Endothelial cell of umbilical vein (primary cell): ENCODE measurements at regions not wholly inside any gene's neighbourhood (a gene's known extent, or its start where the extent isn't known, plus 50 kb on each side); places are given as distances from the start of the nearest gene placed in this dataset.

Experiments
- BruUV-seq: library from RNA; stranded (reverse); fragments of 400-500 nt; replicated peaks from 2 replicates; lab custom pipeline; 2021; lab: Mats Ljungman, UMichigan
- CTCF ChIA-PET: fragments of 300-600, 350-600 bp; sonication (Branson Sonifier 250); formaldehyde crosslinking; loops from one replicate; lab custom pipeline; 2021; ENCODE audit warnings: antibody characterized with exemption, inconsistent platforms; lab: Charles Lee
- POLR2A ChIA-PET: fragments of 300-600, 350-600 bp; sonication (Branson Sonifier 250); formaldehyde crosslinking; loops from one replicate; lab custom pipeline; 2021; ENCODE audit warnings: antibody characterized with exemption, inconsistent platforms; lab: Charles Lee
- DNase-seq: peaks from one replicate; pipeline ENCODE4 v3.0.0-alpha.2; 2011; ENCODE audit warnings: low read depth, low spot score
- FAIRE-seq: peaks from 2 replicates; lab custom pipeline; 2011; peaks lifted over from hg19 to GRCh38; lab: Jason Lieb, UNC
- H2AFZ ChIP-seq: 2 replicates; pipeline ENCODE4 v1.6.0; 2012; ENCODE audit warnings: low read depth, low read length, control low read depth, inconsistent platforms
- H3K27ac ChIP-seq: 2 replicates; pipeline ENCODE4 v1.5.1; 2011; ENCODE audit warnings: low read depth, mild to moderate bottlenecking, control low read depth, low read length, moderate library complexity; ENCODE audit not compliant: insufficient read depth
- H3K27me3 ChIP-seq, 2 experiments: 2 replicates each; pipeline versions ENCODE4 v1.6.0 to v1.6.1; 2011; ENCODE audit warnings: low read length in 2 of 2, mixed read lengths in 1 of 2; ENCODE audit not compliant: control insufficient read depth in 2 of 2, insufficient read depth in 2 of 2
- H3K36me3 ChIP-seq, 2 experiments: 2 replicates in 1 of 2; 3 replicates in 1 of 2; pipeline ENCODE4 v1.5.1; 2011; ENCODE audit warnings: low read length in 2 of 2, mild to moderate bottlenecking in 1 of 2, moderate library complexity in 1 of 2; ENCODE audit not compliant: control insufficient read depth in 2 of 2, insufficient read depth in 2 of 2; ENCODE audit errors: extremely low read depth in 1 of 2
- H3K4me1 ChIP-seq: 3 replicates; pipeline ENCODE4 v1.5.1; 2011; ENCODE audit warnings: mild to moderate bottlenecking, low read length; ENCODE audit not compliant: control insufficient read depth, insufficient read depth; ENCODE audit errors: extremely low read depth
- H3K4me2 ChIP-seq: 2 replicates; pipeline ENCODE4 v1.6.1; 2011; ENCODE audit warnings: low read length, control low read depth, mixed read lengths; ENCODE audit not compliant: insufficient read depth
- H3K4me3 ChIP-seq, 3 experiments: fragments of 200-600 bp in 1 of 3; sonication (generic), shearing (Covaris generic) in 1 of 3; replicated peaks in 1 of 3; 2 replicates each; pipeline ENCODE4 v1.5.1; 2011 to 2016; ENCODE audit warnings: control low read depth in 3 of 3, low read length in 3 of 3, mild to moderate bottlenecking in 2 of 3, inconsistent platforms in 1 of 3, low read depth in 1 of 3, moderate library complexity in 1 of 3; ENCODE audit not compliant: insufficient read depth in 1 of 3
- H3K79me2 ChIP-seq: 2 replicates; pipeline ENCODE4 v1.6.0; 2012; ENCODE audit warnings: low read length, inconsistent platforms; ENCODE audit not compliant: control insufficient read depth, insufficient read depth
- H3K9ac ChIP-seq: replicated peaks from 2 replicates; pipeline ENCODE3; 2011; ENCODE audit warnings: low read length, control low read depth; ENCODE audit not compliant: insufficient read depth; ENCODE audit errors: extremely low read depth
- H3K9me1 ChIP-seq: replicated peaks from 3 replicates; pipeline ENCODE4 v1.6.0; 2011; ENCODE audit warnings: mild to moderate bottlenecking, low read length; ENCODE audit not compliant: control insufficient read depth, insufficient read depth; ENCODE audit errors: extremely low read depth
- H3K9me3 ChIP-seq: replicated peaks from 2 replicates; pipeline ENCODE4 v1.5.1; 2012; ENCODE audit warnings: low read length, inconsistent platforms; ENCODE audit not compliant: control insufficient read depth, insufficient read depth
- H4K20me1 ChIP-seq: replicated peaks from 2 replicates; pipeline ENCODE3; 2011; ENCODE audit warnings: mild to moderate bottlenecking, low read length; ENCODE audit not compliant: control insufficient read depth, insufficient read depth; ENCODE audit errors: extremely low read depth
- EZH2 ChIP-seq: IDR thresholded peaks from 2 replicates; pipeline ENCODE4 v1.6.1; 2012; ENCODE audit warnings: borderline replicate concordance, low read depth, mild to moderate bottlenecking, moderate library complexity, low read length, inconsistent platforms; ENCODE audit not compliant: severe bottlenecking
- FOS ChIP-seq: IDR thresholded peaks from 2 replicates; pipeline ENCODE4 v1.6.1; 2011; ENCODE audit warnings: mild to moderate bottlenecking, low read length, moderate library complexity, borderline replicate concordance; ENCODE audit not compliant: insufficient read depth
- GATA2 ChIP-seq: IDR thresholded peaks from 2 replicates; pipeline ENCODE4 v1.7.0; 2011; ENCODE audit warnings: low read depth, mild to moderate bottlenecking, moderate library complexity, mixed read lengths, low read length; ENCODE audit not compliant: insufficient read length, insufficient read depth
- JUN ChIP-seq: IDR thresholded peaks from 2 replicates; pipeline ENCODE4 v1.6.1; 2011; ENCODE audit warnings: borderline replicate concordance, low read depth; ENCODE audit not compliant: insufficient read length, insufficient read depth
- MYC ChIP-seq: IDR thresholded peaks from one replicate; pipeline ENCODE4 v1.6.1; 2011; ENCODE audit warnings: mild to moderate bottlenecking, low read depth, low read length
- POLR2A ChIP-seq: IDR thresholded peaks from 2 replicates; pipeline ENCODE4 v1.6.1; 2012; ENCODE audit warnings: low read depth, mild to moderate bottlenecking, control low read depth, low read length
- POLR2AphosphoS5 ChIP-seq: IDR thresholded peaks from 2 replicates; pipeline ENCODE4 v1.6.1; 2012; ENCODE audit warnings: low read depth, mild to moderate bottlenecking, control low read depth, low read length, moderate library complexity; ENCODE audit not compliant: insufficient read depth
- dilution Hi-C: fragments of 300-500 bp; cut with MboI; formaldehyde crosslinking; loops from one replicate; pipeline ENCODE4 v1.15.0; 2019; ENCODE audit warnings: low sequenced_read_pairs; ENCODE audit not compliant: extremely low pct_ligation_motif_present
- intact Hi-C: fragments of 100-400 bp; cut with micrococcal nuclease; formaldehyde crosslinking; loops from one replicate; pipeline ENCODE4 v1.10.0; 2022
- TF ChIP-seq, protein P1 (sequence below): IDR thresholded peaks from 2 replicates; pipeline ENCODE4 v1.6.1; 2011; ENCODE audit not compliant: insufficient read depth, insufficient read length
- TF ChIP-seq, protein P2 (sequence below), 2 donors: IDR thresholded peaks; 1 replicate in 1 of 2; 2 replicates in 1 of 2; pipeline ENCODE4 v1.5.1; 2011; ENCODE audit warnings: low read length in 2 of 2, mild to moderate bottlenecking in 2 of 2, moderate library complexity in 2 of 2, control low read depth in 1 of 2, inconsistent platforms in 1 of 2, low read depth in 1 of 2; ENCODE audit not compliant: insufficient read depth in 1 of 2; ENCODE audit errors: extremely low read depth in 1 of 2

DNA sequence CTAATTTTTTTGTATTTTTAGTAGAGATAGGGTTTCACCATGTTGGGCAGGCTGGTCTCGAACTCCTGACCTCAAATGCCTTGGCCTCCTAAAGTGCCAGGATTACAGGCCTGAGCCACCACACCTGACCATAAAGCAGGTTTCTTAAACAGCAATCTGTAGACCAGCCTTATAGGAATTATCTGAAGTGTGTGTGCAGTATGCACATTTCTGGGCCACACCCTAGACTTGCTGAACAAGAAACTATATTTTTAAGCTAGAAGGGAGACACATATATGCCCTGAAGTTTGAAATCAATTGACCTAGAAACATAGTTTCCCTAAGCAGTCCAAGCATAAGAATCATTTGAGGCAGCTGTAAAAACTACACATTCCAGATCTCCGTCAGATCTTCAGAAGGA, 805.7 kb downstream of the TUSC7 start:
- no peak overlapping the region for H3K9ac ChIP-seq
- no peak overlapping the region for H3K4me3 ChIP-seq
- no peak overlapping the region for H2AFZ ChIP-seq
- CTCF ChIA-PET: interaction anchor here (1.4 kb wide), 1 partner anchor 744 kb away, joined by 5 read pairs; no protein-coding TSS in a partner anchor
- FAIRE-seq (no peak), DNase-seq (no peak)
- BruUV-seq: no TSS peak
- H4K20me1 ChIP-seq: no peaks in the 10 kb centered on the region
- no peaks in the 10 kb centered on the region for H3K9me1 ChIP-seq
- no peaks in the 10 kb centered on the region for H3K9me3 ChIP-seq
- intact Hi-C loops: no loop called here
- dilution Hi-C loops: no loop called here
- no peaks in the 10 kb centered on the region for H3K4me1 ChIP-seq
- TF ChIP-seq, protein P1, sequence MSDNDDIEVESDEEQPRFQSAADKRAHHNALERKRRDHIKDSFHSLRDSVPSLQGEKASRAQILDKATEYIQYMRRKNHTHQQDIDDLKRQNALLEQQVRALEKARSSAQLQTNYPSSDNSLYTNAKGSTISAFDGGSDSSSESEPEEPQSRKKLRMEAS: no peak
- TF ChIP-seq, protein P2, sequence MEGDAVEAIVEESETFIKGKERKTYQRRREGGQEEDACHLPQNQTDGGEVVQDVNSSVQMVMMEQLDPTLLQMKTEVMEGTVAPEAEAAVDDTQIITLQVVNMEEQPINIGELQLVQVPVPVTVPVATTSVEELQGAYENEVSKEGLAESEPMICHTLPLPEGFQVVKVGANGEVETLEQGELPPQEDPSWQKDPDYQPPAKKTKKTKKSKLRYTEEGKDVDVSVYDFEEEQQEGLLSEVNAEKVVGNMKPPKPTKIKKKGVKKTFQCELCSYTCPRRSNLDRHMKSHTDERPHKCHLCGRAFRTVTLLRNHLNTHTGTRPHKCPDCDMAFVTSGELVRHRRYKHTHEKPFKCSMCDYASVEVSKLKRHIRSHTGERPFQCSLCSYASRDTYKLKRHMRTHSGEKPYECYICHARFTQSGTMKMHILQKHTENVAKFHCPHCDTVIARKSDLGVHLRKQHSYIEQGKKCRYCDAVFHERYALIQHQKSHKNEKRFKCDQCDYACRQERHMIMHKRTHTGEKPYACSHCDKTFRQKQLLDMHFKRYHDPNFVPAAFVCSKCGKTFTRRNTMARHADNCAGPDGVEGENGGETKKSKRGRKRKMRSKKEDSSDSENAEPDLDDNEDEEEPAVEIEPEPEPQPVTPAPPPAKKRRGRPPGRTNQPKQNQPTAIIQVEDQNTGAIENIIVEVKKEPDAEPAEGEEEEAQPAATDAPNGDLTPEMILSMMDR (IDR thresholded peaks at IDR 0.05; ENCODE audit: extremely low read depth in 1 of 2, insufficient read depth in 1 of 2, low read depth in 1 of 2, low read length in 2 of 2): no peak
- TF ChIP-seq FOS (no peak), EZH2 (no peak), POLR2AphosphoS5 (no peak), MYC (no peak), JUN (no peak), POLR2A (no peak), GATA2 (no peak)
- H3K27ac ChIP-seq: no peak overlapping the region
- POLR2A ChIA-PET: no interaction called here
- no peak overlapping the region for H3K4me2 ChIP-seq
- H3K36me3 ChIP-seq: no peaks in the 10 kb centered on the region
- no peaks in the 10 kb centered on the region for H3K79me2 ChIP-seq
- no peaks in the 10 kb centered on the region for H3K27me3 ChIP-seq
